Epithelial cell of esophagus (primary cell): ENCODE measurements at regions not wholly inside any gene's neighbourhood (a gene's known extent, or its start where the extent isn't known, plus 50 kb on each side); places are given as distances from the start of the nearest gene placed in this dataset.

ENCODE experiments used
- DNase-seq: peaks from one replicate; pipeline ENCODE4 v3.0.0; 2010; ENCODE audit warnings: low read depth
- H3K4me3 ChIP-seq: 2 replicates; pipeline ENCODE4 v1.5.1; 2011; ENCODE audit warnings: mild to moderate bottlenecking, low read length, control low read depth
- CTCF ChIP-seq: IDR thresholded peaks from 2 replicates; pipeline ENCODE4 v1.5.1; 2011; ENCODE audit warnings: low read depth, mild to moderate bottlenecking, low read length, control low read depth, inconsistent platforms; ENCODE audit not compliant: insufficient read depth; ENCODE audit errors: missing control alignments

DNA sequence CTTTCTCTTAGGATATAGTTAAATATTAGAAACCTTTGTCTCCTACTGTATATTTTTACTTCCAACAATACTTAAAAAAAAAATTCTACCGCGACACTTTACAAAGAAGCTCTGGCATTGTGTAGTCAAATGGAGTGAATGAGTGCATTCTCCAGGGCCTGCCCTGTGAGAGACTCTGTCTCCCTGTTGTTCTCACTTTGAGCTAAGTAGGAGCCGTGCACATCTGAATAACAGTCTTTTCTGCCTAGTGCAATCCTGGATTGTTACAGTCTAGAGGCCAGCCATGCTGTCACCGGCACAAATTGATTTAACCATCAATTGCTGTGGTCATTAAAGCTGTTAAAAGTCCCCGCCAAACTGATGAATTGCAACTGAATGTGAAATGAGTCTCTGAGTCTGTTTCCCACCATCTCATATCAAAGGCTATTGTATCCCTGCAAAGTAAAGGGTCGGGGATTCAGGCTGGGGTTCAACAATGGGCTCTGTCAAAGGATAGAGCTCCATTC, 156.0 kb downstream of the RFPL4B start:
- no peak for DNase-seq
- H3K4me3 ChIP-seq, result no peak overlapping the region
- no peak for TF ChIP-seq CTCF

DNA sequence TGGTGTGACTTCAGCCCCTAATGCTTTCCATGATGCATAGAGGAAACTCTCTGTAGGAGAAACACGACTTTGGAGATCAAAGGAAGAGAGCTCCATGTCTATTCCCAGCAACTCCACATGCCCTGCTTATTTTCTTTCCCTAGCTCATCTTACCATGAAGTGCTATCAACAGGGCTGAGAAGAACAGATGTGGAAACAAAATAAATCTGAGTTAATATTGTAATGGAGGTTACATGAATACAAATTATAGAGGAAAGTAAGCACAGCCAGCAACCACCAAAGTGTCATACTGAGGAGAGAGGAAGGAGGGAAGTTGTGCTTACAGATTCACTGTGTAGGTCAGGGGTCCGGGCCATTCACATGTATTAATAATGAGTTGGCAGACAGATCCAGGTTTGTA, 157.5 kb downstream of the RFPL4B start:
- TF ChIP-seq CTCF, result no peak
- H3K4me3 ChIP-seq, result no peak overlapping the region
- no peak for DNase-seq

- DNase-seq, result peak; percentile 46
- TF ChIP-seq CTCF, result no peak
- H3K4me3 ChIP-seq, result no peak overlapping the region
These were observed 164.3 kb downstream of the RFPL4B start for GRCh38 chr6:112511441-112511840.

GRCh38 chr6:112513175-112513574, 166.0 kb downstream of the RFPL4B start:
- DNase-seq, result no peak
- no peak for TF ChIP-seq CTCF
- H3K4me3 ChIP-seq, result no peak overlapping the region

DNA sequence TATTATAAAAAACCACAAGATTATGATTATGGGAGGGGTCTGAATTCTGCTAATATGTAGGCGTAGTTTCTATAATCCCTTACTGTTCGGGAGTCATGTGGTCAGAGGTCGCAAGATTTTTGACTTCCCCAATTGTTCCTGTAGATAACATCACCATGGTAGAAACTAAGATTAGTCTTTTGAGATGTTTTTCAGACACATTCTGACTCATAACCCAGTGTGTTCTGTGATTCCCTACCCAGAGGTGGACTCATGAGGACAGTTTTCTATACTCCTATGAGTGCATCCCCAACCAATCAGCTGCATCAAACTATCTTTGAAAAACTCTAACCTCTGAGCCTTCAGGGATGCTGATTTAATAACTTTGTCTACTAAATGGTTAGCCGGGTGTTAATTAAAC, 175.5 kb downstream of the RFPL4B start:
- H3K4me3 ChIP-seq, result no peak overlapping the region
- no peak for DNase-seq
- TF ChIP-seq CTCF, result no peak

GRCh38 chr6:112524071-112524470, 176.9 kb downstream of the RFPL4B start:
- TF ChIP-seq CTCF, result no peak
- no peak for DNase-seq
- no peak overlapping the region for H3K4me3 ChIP-seq

DNA sequence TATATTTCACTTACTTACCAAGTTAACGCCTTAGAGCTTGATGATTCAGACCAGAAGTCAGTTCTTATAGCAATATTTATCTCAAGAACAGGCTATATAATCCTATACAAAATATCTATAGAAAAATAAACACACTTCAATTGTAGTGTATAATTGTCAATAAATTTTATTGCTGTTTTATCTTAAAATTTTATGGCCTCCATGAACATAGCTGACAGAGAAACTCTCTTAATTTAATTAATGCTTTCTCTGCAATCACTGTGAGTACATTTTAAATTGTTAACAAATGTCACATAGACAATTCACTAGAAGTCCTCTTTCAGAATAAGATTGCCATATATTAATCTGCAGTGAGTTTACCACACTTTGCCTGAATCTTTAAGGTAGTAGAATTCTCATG, 178.6 kb downstream of the RFPL4B start:
- no peak for DNase-seq
- no peak for TF ChIP-seq CTCF

More for the DNA sequence above, 178.6 kb downstream of the RFPL4B start:
- no peak overlapping the region for H3K4me3 ChIP-seq
